Heart right ventricle (tissue), 16 donors: ENCODE measurements at regions not wholly inside any gene's neighbourhood (a gene's known extent, or its start where the extent isn't known, plus 50 kb on each side); places are given as distances from the start of the nearest gene placed in this dataset.

Source experiments
- ATAC-seq, 8 donors: fragments of 200-7000 bp; cut with Tn5 transposase; one replicate each; pipeline ENCODE4 v1.9.1; 2020; ENCODE audit warnings: mild to moderate bottlenecking in 8 of 8, moderate library complexity in 8 of 8, moderate number of reproducible peaks in 1 of 8
- DNase-seq, 2 donors: peaks; one replicate each; pipeline ENCODE4 v3.0.0-alpha.2; 2020
- H3K27ac ChIP-seq, 10 donors: fragments of 200-600 bp; sonication (generic) in 2 of 10; one replicate each; pipeline versions ENCODE4 v1.5.0 to v1.8.0; 2020 to 2022; ENCODE audit warnings: mild to moderate bottlenecking in 3 of 10
- H3K27me3 ChIP-seq, 7 donors: fragments of 200-600 bp; one replicate each; pipeline ENCODE4 v1.8.0; 2021 to 2022; ENCODE audit warnings: mild to moderate bottlenecking in 2 of 7
- H3K36me3 ChIP-seq, 9 donors: fragments of 200-600 bp; sonication (generic) in 1 of 9; one replicate each; pipeline versions ENCODE4 v1.5.0 to v1.8.0; 2020 to 2022; ENCODE audit warnings: mild to moderate bottlenecking in 2 of 9
- H3K4me1 ChIP-seq, 9 donors: fragments of 200-600 bp; sonication (generic) in 1 of 9; one replicate each; pipeline versions ENCODE4 v1.5.0 to v1.8.0; 2020 to 2022; ENCODE audit warnings: mild to moderate bottlenecking in 4 of 9
- H3K4me3 ChIP-seq, 10 donors: fragments of 200-600 bp; sonication (generic) in 2 of 10; one replicate each; pipeline versions ENCODE4 v1.5.0 to v1.8.0; 2020 to 2022; ENCODE audit warnings: mild to moderate bottlenecking in 7 of 10, moderate library complexity in 2 of 10
- H3K9me3 ChIP-seq, 11 donors: fragments of 200-600 bp in 10 of 11; sonication (generic) in 2 of 11; one replicate each; pipeline versions ENCODE4 v1.5.0 to v1.8.0; 2013 to 2022; ENCODE audit warnings: mild to moderate bottlenecking in 2 of 11, control low read depth in 1 of 11, moderate library complexity in 1 of 11
- CTCF ChIP-seq, 9 donors: fragments of 200-600 bp; sonication (generic) in 2 of 9; IDR thresholded peaks; one replicate each; pipeline versions ENCODE4 v1.5.0 to v1.8.0; 2021 to 2022; ENCODE audit warnings: antibody characterized with exemption in 9 of 9, mild to moderate bottlenecking in 5 of 9, moderate library complexity in 1 of 9
- WGBS, 2 donors: extraction: QIAGEN DNeasy Blood & Tissue Kit; methylation state at CpG; one replicate each; pipeline ENCODE4 v1.1.7; 2013; ENCODE audit warnings: inconsistent platforms in 1 of 2; 5-methylcytosine and 5-hydroxymethylcytosine counted together
- intact Hi-C, 10 donors: fragments of 100-400 bp; cut with DNase I; formaldehyde crosslinking; loops; one replicate each; pipeline versions ENCODE4 v1.11.1 to v1.14.2; 2022
- donor health status: Arrhythmogenic right ventricular cardiomyopathy.
- donor health status: ischemic (EF 13 %, LVEDD 7.1; RV severe dilation, severe dysfunction).
- donor health status: healthy with polysubstance abuse.
- donor health status: DM: no; HTN: yes; CAD: no.
- donor health status: DM: no; HTN: no; CAD: no.
- donor health status: ischemic (EF 25% LVEDD 6.9; RV normal size, moderate dysfunction).
- donor health status: ischemic (EF 25% LVEDD 5.7; RV mildly dilated, moderate dysfunction).
- donor health status: healthy.
- donor health status: DM: yes; HTN: yes; CAD: no.
- donor health status: Ischemic cardiomyopathy.
- donor health status: ischemic (EF 35%, LVEDD 5.7; RV mildly dilated, moderate dysfunction).
- donor health status: nonischemic (EF 11% LVEDD 7.7; RV severe dilation, severe dysfunction).
- donor health status: DM: yes; HTN: yes; CAD: no.
- donor health status: PGD.
- donor health status: ischemic (EF 29% LVEDD 5.4; RV normal size, mild dysfunction).
- donor health status: nonischemic (EF 23%, LVEDD 6.1; RV moderate dilation, normal function).

- H3K27ac ChIP-seq = no peak overlapping the region
- no peaks in the 10 kb centered on the region for H3K9me3 ChIP-seq
- H3K4me3 ChIP-seq = no peak overlapping the region
- H3K36me3 ChIP-seq = no peaks in the 10 kb centered on the region
- 66 to 69% methylated on average over 2 of the region's 2 CpGs for WGBS, 2 donors
- no peak for ATAC-seq
- no peaks in the 10 kb centered on the region for H3K4me1 ChIP-seq
- TF ChIP-seq CTCF (IDR thresholded peaks at IDR 0.05) = no peak
- H3K27me3 ChIP-seq = no peaks in the 10 kb centered on the region
- intact Hi-C loops = no loop called here
- DNase-seq = no peak
These were observed 2277.2 kb upstream of the WWC1 start for GRCh38 chr5:166014256-166014655.

GRCh38 chr5:166018716-166019115 lies 2272.7 kb upstream of the WWC1 start:
- Histone ChIP-seq H3K4me1 (no peaks in the 10 kb centered on the region), H3K36me3 (no peaks in the 10 kb centered on the region), H3K27me3 (no peaks in the 10 kb centered on the region), H3K4me3 (no peak overlapping the region), H3K9me3 (no peaks in the 10 kb centered on the region), H3K27ac (no peak overlapping the region)
- ATAC-seq = no peak
- intact Hi-C loops = no loop called here
- DNase-seq = no peak
- 49 to 59% methylated on average over 1 of the region's 1 CpG for WGBS, 2 donors
- TF ChIP-seq CTCF (IDR thresholded peaks at IDR 0.05) = no peak

GRCh38 chr5:166022065-166022464 lies 2269.4 kb upstream of the WWC1 start:
- no peak overlapping the region for H3K27ac ChIP-seq
- no peaks in the 10 kb centered on the region for H3K27me3 ChIP-seq
- DNase-seq (no peak), ATAC-seq (no peak)
- intact Hi-C loops = no loop called here
- H3K9me3 ChIP-seq = no peaks in the 10 kb centered on the region
- H3K36me3 ChIP-seq = no peaks in the 10 kb centered on the region
- H3K4me1 ChIP-seq = no peaks in the 10 kb centered on the region
- no peak overlapping the region for H3K4me3 ChIP-seq
- TF ChIP-seq CTCF (IDR thresholded peaks at IDR 0.05) = no peak

GRCh38 chr5:166024970-166025369 lies 2266.5 kb upstream of the WWC1 start:
- no peak for TF ChIP-seq CTCF (IDR thresholded peaks at IDR 0.05)
- DNase-seq (no peak), ATAC-seq (no peak)
- Histone ChIP-seq H3K36me3 (no peaks in the 10 kb centered on the region), H3K27ac (no peak overlapping the region), H3K9me3 (no peaks in the 10 kb centered on the region), H3K4me3 (no peak overlapping the region), H3K27me3 (no peaks in the 10 kb centered on the region), H3K4me1 (no peaks in the 10 kb centered on the region)
- intact Hi-C loops = no loop called here

- no peak overlapping the region for H3K27ac ChIP-seq
- DNase-seq (no peak), ATAC-seq (no peak)
- H3K4me1 ChIP-seq = no peaks in the 10 kb centered on the region
- no peak for TF ChIP-seq CTCF (IDR thresholded peaks at IDR 0.05)
- no peaks in the 10 kb centered on the region for H3K27me3 ChIP-seq
- WGBS, 2 donors = 94 to 97% methylated on average over 1 of the region's 1 CpG
- no peak overlapping the region for H3K4me3 ChIP-seq
- intact Hi-C loops = no loop called here
- H3K36me3 ChIP-seq = no peaks in the 10 kb centered on the region
- no peaks in the 10 kb centered on the region for H3K9me3 ChIP-seq
These were observed 2263.9 kb upstream of the WWC1 start for GRCh38 chr5:166027582-166027981.
